ENCODE measurements at regions not wholly inside any gene's neighbourhood (a gene's known extent, or its start where the extent isn't known, plus 50 kb on each side); places are given as distances from the start of the nearest gene placed in this dataset.

DNA sequence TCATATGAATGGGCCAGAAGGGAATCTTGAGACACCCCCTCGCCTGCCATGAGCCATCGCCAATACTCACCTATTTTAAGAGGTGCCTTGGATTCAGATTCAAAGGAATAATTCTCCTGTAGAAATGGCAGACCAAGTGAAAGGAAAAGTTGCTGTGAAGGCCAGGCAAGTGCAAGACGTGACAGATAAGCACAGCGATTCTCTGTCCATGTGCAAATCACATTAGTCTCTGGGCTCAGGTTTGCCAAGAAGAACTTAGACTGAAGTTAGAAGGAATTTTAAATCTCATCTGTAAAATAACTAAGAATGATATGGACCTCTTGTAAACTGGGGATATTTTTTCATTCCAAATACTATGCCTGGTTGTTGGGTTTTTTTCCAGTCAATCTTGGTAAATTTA lies 173.6 kb downstream of the UACA start:
- TF ChIP-seq, protein P1, sequence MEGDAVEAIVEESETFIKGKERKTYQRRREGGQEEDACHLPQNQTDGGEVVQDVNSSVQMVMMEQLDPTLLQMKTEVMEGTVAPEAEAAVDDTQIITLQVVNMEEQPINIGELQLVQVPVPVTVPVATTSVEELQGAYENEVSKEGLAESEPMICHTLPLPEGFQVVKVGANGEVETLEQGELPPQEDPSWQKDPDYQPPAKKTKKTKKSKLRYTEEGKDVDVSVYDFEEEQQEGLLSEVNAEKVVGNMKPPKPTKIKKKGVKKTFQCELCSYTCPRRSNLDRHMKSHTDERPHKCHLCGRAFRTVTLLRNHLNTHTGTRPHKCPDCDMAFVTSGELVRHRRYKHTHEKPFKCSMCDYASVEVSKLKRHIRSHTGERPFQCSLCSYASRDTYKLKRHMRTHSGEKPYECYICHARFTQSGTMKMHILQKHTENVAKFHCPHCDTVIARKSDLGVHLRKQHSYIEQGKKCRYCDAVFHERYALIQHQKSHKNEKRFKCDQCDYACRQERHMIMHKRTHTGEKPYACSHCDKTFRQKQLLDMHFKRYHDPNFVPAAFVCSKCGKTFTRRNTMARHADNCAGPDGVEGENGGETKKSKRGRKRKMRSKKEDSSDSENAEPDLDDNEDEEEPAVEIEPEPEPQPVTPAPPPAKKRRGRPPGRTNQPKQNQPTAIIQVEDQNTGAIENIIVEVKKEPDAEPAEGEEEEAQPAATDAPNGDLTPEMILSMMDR (conservative IDR thresholded peaks at IDR 0.05; ENCODE audit: low read length) = no peak
- TF ChIP-seq EZH2phosphoT487 (IDR thresholded peaks at IDR 0.05; ENCODE audit: borderline replicate concordance, low read depth, low read length) = no peak

Measured in OCI-LY7 (cell line).